Putamen (tissue), 1 donor: ENCODE measurements at regions not wholly inside any gene's neighbourhood (a gene's known extent, or its start where the extent isn't known, plus 50 kb on each side); places are given as distances from the start of the nearest gene placed in this dataset.
A peak's percentile ranks its signal among the peaks of the same experiment; 100 is the strongest.

Source experiments
- DNase-seq: peaks from one replicate; pipeline ENCODE4 v3.0.0-alpha.2; 2016; ENCODE audit warnings: low spot score

- no peak for DNase-seq
Observed at GRCh38 chr11:127066401-127067090, 66.0 kb upstream of the KIRREL3 start.

GRCh38 chr11:127063241-127063640, 62.7 kb upstream of the KIRREL3 start:
- no peak for DNase-seq

- no peak for DNase-seq
Observed at GRCh38 chr11:127061947-127062346, 61.4 kb upstream of the KIRREL3 start.

- no peak for DNase-seq
Observed at GRCh38 chr11:127059750-127060149, 59.2 kb upstream of the KIRREL3 start.

- no peak for DNase-seq
Observed at GRCh38 chr11:127059286-127059685, 58.7 kb upstream of the KIRREL3 start.

GRCh38 chr11:127058524-127058923, 58.0 kb upstream of the KIRREL3 start:
- no peak for DNase-seq

GRCh38 chr11:127057126-127057525, 56.6 kb upstream of the KIRREL3 start:
- no peak for DNase-seq

- no peak for DNase-seq
Observed at GRCh38 chr11:127056338-127056971, 55.9 kb upstream of the KIRREL3 start.

GRCh38 chr11:127055236-127055635, 54.7 kb upstream of the KIRREL3 start:
- DNase-seq, result peak; percentile 76

GRCh38 chr11:127054153-127054552, 53.6 kb upstream of the KIRREL3 start:
- peak; percentile 30 for DNase-seq

- DNase-seq, result no peak
Observed at GRCh38 chr11:127052404-127052803, 51.8 kb upstream of the KIRREL3 start.
